H1 (cell line): ENCODE measurements at regions not wholly inside any gene's neighbourhood (a gene's known extent, or its start where the extent isn't known, plus 50 kb on each side); places are given as distances from the start of the nearest gene placed in this dataset.

Source experiments
- CTCF ChIP-seq, 3 experiments: IDR thresholded peaks; 1 replicate in 2 of 3; 2 replicates in 1 of 3; pipeline versions ENCODE4 v1.5.1 to v1.6.1; 2011; ENCODE audit warnings: low read length in 3 of 3, mild to moderate bottlenecking in 3 of 3, inconsistent platforms in 2 of 3, low read depth in 1 of 3, moderate library complexity in 1 of 3; ENCODE audit not compliant: insufficient read depth in 1 of 3; ENCODE audit errors: control extremely low read depth in 1 of 3
- EZH2 ChIP-seq: fragments of 200-600 bp; sonication (generic); IDR thresholded peaks from 2 replicates; pipeline ENCODE4 v1.7.1; 2012; ENCODE audit warnings: low read depth, mild to moderate bottlenecking, moderate library complexity, low read length, inconsistent platforms; ENCODE audit not compliant: severe bottlenecking
- NRF1 ChIP-seq: IDR thresholded peaks from 2 replicates; pipeline ENCODE4 v1.6.1; 2011; ENCODE audit warnings: mild to moderate bottlenecking, low read depth, low read length, improper control_type of control experiment
- POLR2A ChIP-seq, 2 experiments: IDR thresholded peaks; 1 replicate in 1 of 2; 2 replicates in 1 of 2; pipeline ENCODE4 v1.6.1; 2011; ENCODE audit warnings: low read depth in 2 of 2, low read length in 2 of 2, mild to moderate bottlenecking in 2 of 2; ENCODE audit errors: control extremely low read depth in 1 of 2
- POLR2AphosphoS5 ChIP-seq: IDR thresholded peaks from 2 replicates; pipeline ENCODE4 v1.6.1; 2011; ENCODE audit warnings: low read depth, low read length
- SP2 ChIP-seq: IDR thresholded peaks from 2 replicates; pipeline ENCODE4 v1.6.1; 2012; ENCODE audit warnings: mild to moderate bottlenecking, low read length, inconsistent platforms
- TAF1 ChIP-seq: IDR thresholded peaks from 2 replicates; pipeline ENCODE4 v1.6.1; 2011; ENCODE audit warnings: mild to moderate bottlenecking, low read depth, low read length
- TEAD4 ChIP-seq: IDR thresholded peaks from 2 replicates; pipeline ENCODE4 v1.6.1; 2012; ENCODE audit warnings: low read depth, low read length, inconsistent platforms, mixed read lengths
- USF2 ChIP-seq: IDR thresholded peaks from 2 replicates; pipeline ENCODE4 v1.6.1; 2011; ENCODE audit warnings: low read length, improper control_type of control experiment
- YY1 ChIP-seq: IDR thresholded peaks from 2 replicates; pipeline ENCODE4 v1.6.1; 2011; ENCODE audit warnings: low read depth, mild to moderate bottlenecking, low read length

GRCh38 chr6:6932968-6933367 is 174.8 kb upstream of the RREB1 start:
- TF ChIP-seq EZH2 = no peak
- TF ChIP-seq CTCF (IDR thresholded peaks at IDR 0.05; ENCODE audit: control extremely low read depth in 1 of 3, insufficient read depth in 1 of 3, low read depth in 1 of 3, low read length in 3 of 3) = no peak
- no peak for TF ChIP-seq YY1
- TF ChIP-seq POLR2AphosphoS5 = no peak
- TF ChIP-seq POLR2A (IDR thresholded peaks at IDR 0.05; ENCODE audit: control extremely low read depth in 1 of 2, low read depth in 2 of 2, low read length in 2 of 2) = no peak
- no peak for TF ChIP-seq TEAD4
- no peak for TF ChIP-seq TAF1
- TF ChIP-seq NRF1 = no peak
- no peak for TF ChIP-seq SP2
- TF ChIP-seq USF2 = no peak
